ENCODE measurements at regions not wholly inside any gene's neighbourhood (a gene's known extent, or its start where the extent isn't known, plus 50 kb on each side); places are given as distances from the start of the nearest gene placed in this dataset.

GRCh38 chr11:39220069-39220468, 2239.4 kb downstream of the LRRC4C start:
- ChIA-PET CTCF (ENCODE audit: unreplicated experiment) (no interaction called here), POLR2A (no interaction called here)
- TF ChIP-seq EZH2phosphoT487 (IDR thresholded peaks at IDR 0.05; ENCODE audit: borderline replicate concordance, low read depth, low read length) (no peak), CTCF (conservative IDR thresholded peaks at IDR 0.05; ENCODE audit: low read length) (no peak)
- Histone ChIP-seq H3K27ac (ENCODE audit: low read depth, low read length, poor library complexity, severe bottlenecking) (no peak overlapping the region), H3K79me2 (ENCODE audit: insufficient read depth, low read depth, low read length) (no peaks in the 10 kb centered on the region), H3K36me3 (ENCODE audit: insufficient read depth, low read length) (no peaks in the 10 kb centered on the region), H3K9me2 (ENCODE audit: insufficient read depth, low read length) (0 out of 2 replicates have a peak, but pooled peaks cover 5% of the 10 kb centered on the region), H3K4me2 (ENCODE audit: low read length) (no peak overlapping the region), H2AFZ (ENCODE audit: low read length) (no peak overlapping the region), H4K20me1 (ENCODE audit: insufficient read depth, low read length) (no peaks in the 10 kb centered on the region), H3K4me1 (ENCODE audit: insufficient read depth, low read length, poor library complexity, severe bottlenecking) (no peaks in the 10 kb centered on the region), H3K9me3 (ENCODE audit: low read length) (0 out of 2 replicates have a peak, but pooled peaks cover 4% of the 10 kb centered on the region), H3K4me3 (ENCODE audit: low read depth, low read length, poor library complexity, severe bottlenecking) (no peak overlapping the region)
- no TSS peak for BruUV-seq (replicated peaks)
- no peak for DNase-seq (ENCODE audit: low spot score)
- intact Hi-C loops (cut with micrococcal nuclease; ENCODE audit: unreplicated experiment): no loop called here

DNA sequence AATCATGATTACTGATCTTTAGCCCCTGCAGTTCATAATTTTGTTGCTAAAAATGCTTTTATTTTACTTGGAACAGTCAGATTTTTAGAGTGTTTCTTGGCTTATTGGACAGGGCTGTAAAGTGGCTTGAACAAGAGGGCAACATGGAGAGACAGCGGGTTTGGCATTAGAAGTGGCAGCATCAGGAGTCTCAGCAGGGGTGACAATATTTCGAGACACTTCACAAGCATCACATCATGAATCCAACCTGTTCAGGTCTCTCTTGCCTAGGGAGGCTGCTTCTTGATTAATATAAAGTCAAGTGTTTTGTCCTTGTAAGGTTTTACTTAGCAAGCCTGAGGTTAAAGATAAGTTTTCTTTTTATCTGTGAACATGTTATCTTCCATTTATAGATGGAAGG, 2249.5 kb downstream of the LRRC4C start:
- Histone ChIP-seq H3K4me2 (ENCODE audit: low read length) (no peak overlapping the region), H3K9me3 (ENCODE audit: low read length) (no peaks in the 10 kb centered on the region), H3K27ac (ENCODE audit: low read depth, low read length, poor library complexity, severe bottlenecking) (no peak overlapping the region), H3K9me2 (ENCODE audit: insufficient read depth, low read length) (no peaks in the 10 kb centered on the region), H3K79me2 (ENCODE audit: insufficient read depth, low read depth, low read length) (no peaks in the 10 kb centered on the region), H3K4me3 (ENCODE audit: low read depth, low read length, poor library complexity, severe bottlenecking) (no peak overlapping the region), H3K4me1 (ENCODE audit: insufficient read depth, low read length, poor library complexity, severe bottlenecking) (no peaks in the 10 kb centered on the region), H3K36me3 (ENCODE audit: insufficient read depth, low read length) (no peaks in the 10 kb centered on the region), H4K20me1 (ENCODE audit: insufficient read depth, low read length) (no peaks in the 10 kb centered on the region), H2AFZ (ENCODE audit: low read length) (no peak overlapping the region)
- TF ChIP-seq EZH2phosphoT487 (IDR thresholded peaks at IDR 0.05; ENCODE audit: borderline replicate concordance, low read depth, low read length): no peak
- TF ChIP-seq CTCF (conservative IDR thresholded peaks at IDR 0.05; ENCODE audit: low read length): no peak
- DNase-seq (ENCODE audit: low spot score): no peak
- intact Hi-C loops (cut with micrococcal nuclease; ENCODE audit: unreplicated experiment): no loop called here
- ChIA-PET CTCF (ENCODE audit: unreplicated experiment) (no interaction called here), POLR2A (no interaction called here)
- BruUV-seq (replicated peaks): no TSS peak

- Histone ChIP-seq H3K4me1 (ENCODE audit: insufficient read depth, low read length, poor library complexity, severe bottlenecking) (no peaks in the 10 kb centered on the region), H3K9me3 (ENCODE audit: low read length) (no peaks in the 10 kb centered on the region), H3K36me3 (ENCODE audit: insufficient read depth, low read length) (no peaks in the 10 kb centered on the region), H3K27ac (ENCODE audit: low read depth, low read length, poor library complexity, severe bottlenecking) (no peak overlapping the region), H3K4me2 (ENCODE audit: low read length) (no peak overlapping the region), H4K20me1 (ENCODE audit: insufficient read depth, low read length) (no peaks in the 10 kb centered on the region), H3K79me2 (ENCODE audit: insufficient read depth, low read depth, low read length) (no peaks in the 10 kb centered on the region), H3K4me3 (ENCODE audit: low read depth, low read length, poor library complexity, severe bottlenecking) (no peak overlapping the region), H2AFZ (ENCODE audit: low read length) (no peak overlapping the region), H3K9me2 (ENCODE audit: insufficient read depth, low read length) (no peaks in the 10 kb centered on the region)
- CTCF ChIA-PET (ENCODE audit: unreplicated experiment): no interaction called here
- no peak for DNase-seq (ENCODE audit: low spot score)
- BruUV-seq (replicated peaks): no TSS peak
- TF ChIP-seq EZH2phosphoT487 (IDR thresholded peaks at IDR 0.05; ENCODE audit: borderline replicate concordance, low read depth, low read length) (no peak), CTCF (conservative IDR thresholded peaks at IDR 0.05; ENCODE audit: low read length) (no peak)
- intact Hi-C loops (cut with micrococcal nuclease; ENCODE audit: unreplicated experiment): no loop called here
- POLR2A ChIA-PET: no interaction called here
Observed at GRCh38 chr11:39205236-39205995, 2254.0 kb downstream of the LRRC4C start.

All from OCI-LY7 (cell line).